HG03045 (cell line): ENCODE measurements at regions not wholly inside any gene's neighbourhood (a gene's known extent, or its start where the extent isn't known, plus 50 kb on each side); places are given as distances from the start of the nearest gene placed in this dataset.

Experiments
- ATAC-seq: cut with Tn5 transposase; IDR thresholded peaks from one replicate; pipeline ENCODE4 v1.9.1; 2021; ENCODE audit warnings: mild to moderate bottlenecking, moderate library complexity; ENCODE audit not compliant: unreplicated experiment

DNA sequence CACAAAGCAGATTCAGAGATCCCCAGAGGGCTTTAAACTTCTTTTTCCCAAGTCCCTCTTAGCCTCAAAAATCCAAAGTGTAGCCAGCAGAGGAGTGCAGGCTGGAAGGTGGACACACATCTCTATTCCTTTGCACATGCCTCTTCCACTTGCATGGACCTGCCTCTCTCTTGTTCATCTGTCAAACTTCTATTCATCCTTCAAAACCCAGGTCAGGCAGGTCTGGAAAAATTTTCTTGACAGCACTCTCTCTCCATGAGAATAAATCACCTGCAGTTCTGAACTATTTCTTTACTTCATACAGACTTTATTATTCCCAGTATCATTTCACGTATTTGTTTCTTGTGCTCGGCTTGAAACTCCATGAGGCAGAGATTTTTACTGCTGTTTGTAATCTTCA, 127.5 kb downstream of the SS18 start:
- no peak for ATAC-seq

- ATAC-seq = no peak
These were observed 128.2 kb downstream of the SS18 start for GRCh38 chr18:25962176-25962575.

GRCh38 chr18:25957017-25957416, 133.4 kb downstream of the SS18 start:
- no peak for ATAC-seq

- ATAC-seq = no peak
These were observed 137.3 kb downstream of the SS18 start for GRCh38 chr18:25953111-25953510.

DNA sequence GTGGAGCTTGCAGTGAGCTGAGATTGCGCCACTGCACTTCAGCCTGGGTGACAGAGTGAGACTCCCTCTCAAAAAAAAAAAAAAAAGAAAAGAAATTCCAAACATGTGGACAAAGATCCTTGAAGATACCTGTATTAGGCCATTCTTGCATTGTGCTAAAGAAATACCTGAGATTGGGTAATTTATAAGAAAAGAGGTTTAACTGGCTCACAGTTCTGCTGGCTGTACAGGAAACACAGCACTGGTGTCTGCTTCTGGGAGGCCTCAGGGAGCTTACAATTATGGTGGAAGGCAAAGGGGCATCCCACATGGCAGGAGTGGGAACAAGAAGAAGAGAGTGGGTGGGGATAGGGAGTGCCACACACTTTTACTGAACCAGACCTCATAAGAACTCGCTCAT, 140.1 kb downstream of the SS18 start:
- no peak for ATAC-seq

- no peak for ATAC-seq
These were observed 143.9 kb downstream of the SS18 start for GRCh38 chr18:25946540-25946939.

GRCh38 chr18:25935356-25935755, 155.1 kb downstream of the SS18 start:
- no peak for ATAC-seq

DNA sequence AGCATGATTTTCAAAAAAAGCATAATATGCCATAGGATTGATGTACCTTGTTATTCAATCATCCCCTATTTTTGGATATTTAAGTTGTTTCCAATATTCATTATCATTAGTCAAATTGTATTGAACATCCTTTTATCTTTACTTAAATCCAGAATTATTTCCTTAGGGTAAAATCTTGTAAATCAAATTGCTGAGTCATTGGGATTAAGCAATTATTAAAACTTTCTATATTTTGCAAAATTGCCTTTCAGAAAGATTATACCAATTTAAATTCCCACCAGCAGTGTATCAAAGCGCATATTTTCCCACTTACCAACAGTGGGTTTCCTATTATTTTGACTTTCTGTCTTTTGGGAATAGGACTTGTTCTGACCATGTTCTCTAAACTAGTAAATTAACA, 159.3 kb downstream of the SS18 start:
- ATAC-seq = no peak

- no peak for ATAC-seq
These were observed 160.6 kb downstream of the SS18 start for GRCh38 chr18:25929787-25930186.

GRCh38 chr18:25927830-25928229, 162.6 kb downstream of the SS18 start:
- no peak for ATAC-seq

GRCh38 chr18:25923193-25923592, 167.2 kb downstream of the SS18 start:
- no peak for ATAC-seq

GRCh38 chr18:25921677-25922421, 168.6 kb downstream of the SS18 start:
- ATAC-seq = no peak

DNA sequence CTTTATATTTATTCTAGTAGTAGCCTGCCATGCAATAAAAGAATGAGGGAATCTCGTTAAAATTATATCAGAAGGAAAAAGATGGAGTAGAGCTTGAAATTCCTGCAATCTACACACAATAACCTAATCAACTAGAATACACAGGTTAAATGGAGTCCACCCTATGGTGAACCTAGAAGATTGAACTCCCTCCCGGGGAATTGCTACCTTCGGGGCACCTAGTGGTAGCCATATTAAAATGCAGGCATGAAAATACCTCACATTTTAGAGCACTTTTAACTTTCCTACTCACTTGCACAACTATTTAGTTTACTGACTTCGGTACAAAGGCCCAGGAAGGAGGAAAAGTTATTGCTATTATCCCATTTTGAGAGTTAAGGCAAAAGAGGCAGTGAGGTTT, 174.5 kb downstream of the SS18 start:
- no peak for ATAC-seq

- no peak for ATAC-seq
These were observed 191.4 kb downstream of the SS18 start for GRCh38 chr18:25898965-25899364.

DNA sequence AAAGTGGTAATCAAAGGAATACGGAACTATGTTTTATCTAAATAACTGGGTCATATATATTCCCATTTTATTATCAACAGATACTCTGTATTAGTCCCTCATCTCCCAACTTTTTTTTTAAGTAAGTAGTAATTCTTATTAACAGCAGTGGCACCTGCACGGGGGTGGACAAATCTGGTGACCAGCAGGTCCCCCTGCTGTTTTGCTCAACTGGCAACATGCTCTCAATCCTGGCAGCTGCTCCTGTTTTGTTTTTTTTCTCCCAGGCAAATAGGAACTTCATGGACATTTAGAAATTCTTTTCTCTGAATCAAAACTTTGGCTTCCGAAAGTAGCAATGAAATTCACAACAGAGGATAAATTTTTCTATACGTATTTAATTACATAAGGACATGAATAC, 193.5 kb downstream of the SS18 start:
- no peak for ATAC-seq

DNA sequence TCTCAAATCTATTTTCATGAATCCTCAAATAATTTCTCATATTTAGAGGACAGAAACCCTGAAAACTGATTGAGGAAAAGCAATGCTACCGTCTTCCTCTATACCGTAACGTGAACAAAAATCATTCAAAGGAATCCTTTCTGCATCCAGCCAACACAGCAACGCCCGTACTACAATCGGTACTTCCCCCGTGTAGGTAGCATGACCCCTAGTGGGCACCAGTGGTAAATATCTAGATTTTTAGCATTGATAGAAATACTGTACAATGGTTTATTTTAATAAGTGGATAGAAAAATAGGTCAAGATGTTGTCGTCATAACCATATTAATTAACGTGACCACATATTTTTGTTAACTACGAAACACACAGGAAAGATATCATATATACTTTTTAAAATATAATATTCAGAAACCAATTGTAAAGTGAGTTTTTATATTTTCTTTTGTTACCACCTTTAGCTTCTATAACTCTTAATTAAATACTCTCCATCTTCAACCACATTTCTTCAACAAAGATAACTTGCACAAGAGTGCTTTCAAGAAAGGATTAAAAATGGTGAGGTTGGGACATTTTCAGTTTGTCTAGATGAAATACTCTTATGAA, 194.1 kb downstream of the SS18 start:
- ATAC-seq = peak; percentile 76

DNA sequence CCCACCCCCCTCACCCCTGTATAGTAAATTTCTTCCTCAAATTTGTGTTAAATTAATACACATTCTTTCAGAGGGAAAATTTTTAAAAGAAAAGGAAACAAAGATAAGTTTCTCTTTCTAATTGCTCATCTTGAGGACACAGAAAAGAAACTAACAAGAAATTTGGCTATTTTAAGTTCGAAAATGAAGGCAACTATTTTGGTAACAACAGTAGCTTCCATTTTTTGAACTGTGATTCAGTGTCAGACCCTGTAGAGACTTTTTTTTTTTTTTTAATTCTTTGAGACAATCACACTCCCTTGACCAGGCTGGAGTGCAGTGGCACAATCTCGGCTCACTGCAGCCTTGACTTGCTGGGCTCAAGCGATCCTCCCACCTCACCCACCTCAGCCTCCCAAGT, 194.9 kb downstream of the SS18 start:
- ATAC-seq = peak; percentile 63

DNA sequence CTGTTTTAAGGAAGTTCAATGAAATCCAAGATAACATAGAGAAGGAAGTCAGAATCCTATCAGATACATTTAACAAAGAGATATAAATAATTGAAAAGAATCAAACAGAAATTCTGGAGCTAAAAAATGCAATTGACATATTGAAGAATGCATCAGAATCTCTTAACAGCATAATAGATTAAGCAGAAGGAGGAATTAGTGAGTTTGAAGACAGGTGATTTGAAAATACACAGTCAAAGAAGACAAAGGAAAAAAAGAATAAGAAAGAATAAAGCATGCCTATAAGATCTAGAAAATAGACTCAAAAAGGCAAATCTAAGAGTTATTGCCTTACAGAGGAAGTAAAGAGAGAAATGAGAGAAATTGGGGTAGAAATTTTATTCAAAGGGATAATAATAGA, 204.1 kb downstream of the SS18 start:
- ATAC-seq = no peak

DNA sequence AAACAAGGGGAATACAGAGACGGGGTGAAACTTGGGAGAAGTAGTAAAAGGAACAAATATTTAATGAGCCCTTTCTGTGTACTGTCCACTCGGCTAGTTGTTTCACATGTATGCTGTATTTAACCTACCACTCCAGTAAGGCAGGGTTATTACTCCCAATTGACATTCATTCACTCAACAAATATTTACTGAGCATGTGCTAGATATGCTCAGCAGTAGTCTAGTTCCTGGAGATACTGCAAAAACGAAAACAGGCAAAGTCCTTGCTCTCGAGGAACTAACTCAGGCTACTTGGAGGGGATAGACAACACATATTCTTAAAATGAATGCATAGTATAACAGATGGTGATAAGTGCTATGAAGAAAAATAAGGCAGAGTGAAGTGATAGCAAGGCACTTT, 207.3 kb downstream of the SS18 start:
- ATAC-seq = no peak

DNA sequence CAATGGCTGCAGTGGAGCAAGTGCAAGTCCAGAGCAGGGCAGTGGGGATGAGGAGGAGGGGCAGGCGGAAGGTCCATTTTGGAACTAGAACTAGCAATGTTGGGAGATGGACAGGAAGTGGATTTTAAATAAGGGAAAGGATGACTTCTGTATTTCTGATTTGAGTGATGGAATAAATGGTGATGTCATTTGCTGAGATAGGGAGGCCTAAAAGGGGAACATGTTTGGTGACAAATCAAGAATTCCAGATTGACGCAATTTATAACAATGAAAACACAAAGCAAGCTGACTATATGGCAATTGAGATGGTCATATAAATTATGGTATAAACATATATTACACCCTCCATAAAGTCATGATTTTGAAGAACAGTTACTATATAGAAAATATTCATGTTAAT, 209.3 kb downstream of the SS18 start:
- no peak for ATAC-seq

- no peak for ATAC-seq
These were observed 210.0 kb downstream of the SS18 start for GRCh38 chr18:25880441-25880840.

- ATAC-seq = no peak
These were observed 214.0 kb downstream of the SS18 start for GRCh38 chr18:25876330-25876948.
